Peyer's patch (tissue), 4 donors: ENCODE measurements at regions not wholly inside any gene's neighbourhood (a gene's known extent, or its start where the extent isn't known, plus 50 kb on each side); places are given as distances from the start of the nearest gene placed in this dataset.
"Not testable (repeated sequence)": the region's sequence is repeated elsewhere in the genome, so short reads cannot be mapped to it uniquely, and the experiment has no call there.

ENCODE experiments used
- DNase-seq, 3 donors: peaks; one replicate each; pipeline ENCODE4 v3.0.0-alpha.2; 2017 to 2019
- H3K27ac ChIP-seq, 4 donors: fragments of 200-600 bp; sonication (generic); one replicate each; pipeline ENCODE4 v1.5.1; 2016 to 2019
- H3K27me3 ChIP-seq, 2 donors: fragments of 200-600 bp; sonication (generic); one replicate each; pipeline ENCODE4 v1.5.1; 2019
- H3K36me3 ChIP-seq, 3 donors: fragments of 200-600 bp; sonication (generic); one replicate each; pipeline ENCODE4 v1.5.1; 2016 to 2019
- H3K4me1 ChIP-seq, 4 donors: fragments of 200-600 bp; sonication (generic); one replicate each; pipeline ENCODE4 v1.5.1; 2016 to 2019
- H3K4me3 ChIP-seq, 4 donors: fragments of 200-600 bp; sonication (generic); 1 replicate in 3 of 4; 2 replicates in 1 of 4; pipeline ENCODE4 v1.5.1; 2016 to 2019; ENCODE audit warnings: mild to moderate bottlenecking in 1 of 4
- H3K9me3 ChIP-seq, 4 donors: fragments of 200-600 bp; sonication (generic); one replicate each; pipeline ENCODE4 v1.5.1; 2016 to 2019; ENCODE audit warnings: mild to moderate bottlenecking in 1 of 4
- CTCF ChIP-seq, 6 experiments: fragments of 450-650 bp in 4 of 6; fragments of 200-600 bp in 2 of 6; sonication (generic) in 1 of 6; IDR thresholded peaks; one replicate each; pipeline ENCODE4 v1.5.1; 2017 to 2019; ENCODE audit warnings: antibody characterized with exemption in 6 of 6, mild to moderate bottlenecking in 3 of 6, moderate library complexity in 1 of 6
- POLR2A ChIP-seq, 2 donors: fragments of 450-650 bp; IDR thresholded peaks; one replicate each; pipeline ENCODE4 v1.5.1; 2017; ENCODE audit warnings: antibody characterized with exemption in 2 of 2, mild to moderate bottlenecking in 2 of 2, moderate library complexity in 2 of 2

- H3K4me1 ChIP-seq, result no peaks in the 10 kb centered on the region
- no peak for DNase-seq
- H3K27me3 ChIP-seq, result no peaks in the 10 kb centered on the region
- H3K27ac ChIP-seq, result no peak overlapping the region
- TF ChIP-seq CTCF (IDR thresholded peaks at IDR 0.05) (no peak), POLR2A (IDR thresholded peaks at IDR 0.05) (no peak)
- H3K4me3 ChIP-seq, result no peak overlapping the region
- no peaks in the 10 kb centered on the region for H3K36me3 ChIP-seq
- H3K9me3 ChIP-seq, result peaks cover 0 to 3% (median 0%) of the 10 kb centered on the region in 4 donors
Observed at GRCh38 chr1:21385022-21385421, 54.9 kb upstream of the NBPF3 start.

- peak in 2 of 3 donors; percentile 37 to 63 for DNase-seq
- no peaks in the 10 kb centered on the region for H3K4me1 ChIP-seq
- peaks cover 0 to 5% (median 0%) of the 10 kb centered on the region in 4 donors for H3K9me3 ChIP-seq
- no peaks in the 10 kb centered on the region for H3K36me3 ChIP-seq
- H3K27me3 ChIP-seq, result no peaks in the 10 kb centered on the region
- TF ChIP-seq CTCF (IDR thresholded peaks at IDR 0.05) (no peak), POLR2A (IDR thresholded peaks at IDR 0.05) (no peak)
- no peak overlapping the region for H3K27ac ChIP-seq
- no peak overlapping the region for H3K4me3 ChIP-seq
Observed at GRCh38 chr1:21384620-21385019, 55.3 kb upstream of the NBPF3 start.

- H3K4me1 ChIP-seq, result no peaks in the 10 kb centered on the region
- H3K36me3 ChIP-seq, result no peaks in the 10 kb centered on the region
- H3K27ac ChIP-seq, result no peak overlapping the region
- no peak overlapping the region for H3K4me3 ChIP-seq
- no peak for TF ChIP-seq POLR2A (IDR thresholded peaks at IDR 0.05)
- no peak for TF ChIP-seq CTCF (IDR thresholded peaks at IDR 0.05)
- H3K27me3 ChIP-seq, result no peaks in the 10 kb centered on the region
- peaks cover 0 to 5% (median 0%) of the 10 kb centered on the region in 4 donors for H3K9me3 ChIP-seq
- DNase-seq, result no peak
Observed at GRCh38 chr1:21383785-21384401, 56.0 kb upstream of the NBPF3 start.

GRCh38 chr1:21381354-21381753 lies 58.6 kb upstream of the NBPF3 start:
- no peak overlapping the region for H3K27ac ChIP-seq
- H3K4me3 ChIP-seq, result no peak overlapping the region
- no peaks in the 10 kb centered on the region for H3K36me3 ChIP-seq
- DNase-seq, result no peak
- no peaks in the 10 kb centered on the region for H3K27me3 ChIP-seq
- H3K4me1 ChIP-seq, result no peaks in the 10 kb centered on the region
- peaks cover 0 to 5% (median 0%) of the 10 kb centered on the region in 4 donors for H3K9me3 ChIP-seq
- TF ChIP-seq POLR2A (IDR thresholded peaks at IDR 0.05), result no peak
- TF ChIP-seq CTCF (IDR thresholded peaks at IDR 0.05), result no peak

GRCh38 chr1:21380147-21380546 lies 59.8 kb upstream of the NBPF3 start:
- H3K9me3 ChIP-seq, H3K27me3 ChIP-seq, DNase-seq, H3K4me1 ChIP-seq, H3K4me3 ChIP-seq, H3K27ac ChIP-seq, H3K36me3 ChIP-seq: not testable (repeated sequence)

- H3K4me3 ChIP-seq, result no peak overlapping the region
- H3K27me3 ChIP-seq, result no peaks in the 10 kb centered on the region
- H3K9me3 ChIP-seq, result peaks cover 0 to 5% (median 0%) of the 10 kb centered on the region in 4 donors
- no peak for TF ChIP-seq POLR2A (IDR thresholded peaks at IDR 0.05)
- TF ChIP-seq CTCF (IDR thresholded peaks at IDR 0.05), result no peak
- DNase-seq, result no peak
- no peak overlapping the region for H3K27ac ChIP-seq
- H3K36me3 ChIP-seq, result no peaks in the 10 kb centered on the region
- no peaks in the 10 kb centered on the region for H3K4me1 ChIP-seq
Observed at GRCh38 chr1:21379571-21379970, 60.4 kb upstream of the NBPF3 start.
